HG02973 (cell line): ENCODE measurements at regions not wholly inside any gene's neighbourhood (a gene's known extent, or its start where the extent isn't known, plus 50 kb on each side); places are given as distances from the start of the nearest gene placed in this dataset.

ENCODE experiments used
- ATAC-seq: cut with Tn5 transposase; IDR thresholded peaks from one replicate; pipeline ENCODE4 v1.9.1; 2021; ENCODE audit warnings: moderate library complexity; ENCODE audit not compliant: unreplicated experiment

DNA sequence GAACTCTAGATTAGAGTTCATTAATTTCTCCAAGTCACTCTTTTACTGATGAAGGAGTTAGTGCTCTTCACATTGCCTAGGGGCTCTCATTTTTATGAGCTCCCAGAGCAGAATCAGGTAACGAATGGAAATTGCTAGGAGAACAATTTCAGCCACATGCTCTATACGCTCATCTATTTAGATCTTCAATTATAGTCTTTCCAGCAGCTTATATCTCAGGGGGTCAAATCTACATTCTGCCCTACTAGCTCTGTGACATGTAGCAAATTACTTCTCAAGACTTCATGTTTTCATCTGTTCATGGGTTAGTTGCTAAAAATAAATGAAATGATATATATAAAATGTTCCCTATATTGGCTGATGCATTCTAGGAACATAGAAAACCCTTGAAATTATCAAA, 183.6 kb downstream of the PLPP3 start:
- no peak for ATAC-seq

DNA sequence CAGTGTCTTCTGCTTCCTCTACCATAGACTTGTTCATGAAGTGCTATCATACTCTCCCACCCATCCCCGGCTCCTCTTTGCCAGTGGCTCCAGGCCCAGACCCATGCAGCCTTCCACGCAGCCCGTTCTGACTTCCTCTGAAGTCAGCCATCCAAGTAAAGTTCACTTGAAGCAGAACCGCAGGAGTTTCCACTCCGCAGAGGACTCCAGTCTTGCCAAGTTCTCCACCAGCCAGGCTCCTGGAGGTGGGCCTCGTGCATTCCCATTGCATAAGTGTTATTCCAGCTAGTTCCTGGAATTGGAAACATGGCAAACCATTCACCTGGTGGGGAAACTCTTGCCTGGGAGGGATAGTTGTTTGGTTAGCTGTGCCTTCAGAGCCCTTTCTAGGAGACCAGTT, 185.1 kb downstream of the PLPP3 start:
- no peak for ATAC-seq

DNA sequence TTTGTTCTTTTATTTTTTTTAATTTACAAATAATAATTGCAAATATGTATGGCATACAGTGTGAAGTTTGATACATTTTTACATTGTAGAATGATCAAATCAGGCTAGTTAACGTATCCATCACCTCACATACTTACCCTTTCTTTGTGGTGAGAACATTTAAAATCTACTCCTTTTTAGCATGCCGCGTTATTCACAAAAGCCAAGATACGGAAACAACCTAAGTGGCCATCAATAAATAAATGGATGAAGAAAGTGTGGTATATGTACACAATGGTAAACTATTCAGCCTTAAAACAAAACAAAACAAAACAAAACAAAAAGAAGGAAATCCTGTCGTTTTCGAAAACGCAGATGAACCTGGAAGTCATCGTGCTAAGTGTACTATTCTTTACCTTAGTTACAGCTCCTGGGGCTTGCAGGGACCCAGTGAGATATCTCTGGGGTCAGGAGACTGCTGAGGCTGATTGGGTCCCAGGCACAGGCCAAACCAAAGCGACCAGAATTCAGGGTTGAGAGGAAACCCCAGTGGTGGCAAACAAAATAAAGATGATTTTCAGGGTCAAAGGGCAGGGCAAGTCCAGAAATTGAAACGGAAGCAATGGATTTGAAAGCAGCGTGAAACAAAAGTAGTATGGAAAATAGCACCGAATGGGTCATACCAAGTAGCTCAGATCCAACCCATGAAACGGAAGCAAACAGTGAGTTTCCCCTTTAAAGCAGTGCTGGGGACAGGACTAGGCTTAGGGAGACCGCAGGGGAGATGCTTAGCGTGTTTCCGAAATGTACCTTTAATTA, 188.2 kb downstream of the PLPP3 start:
- no peak for ATAC-seq

DNA sequence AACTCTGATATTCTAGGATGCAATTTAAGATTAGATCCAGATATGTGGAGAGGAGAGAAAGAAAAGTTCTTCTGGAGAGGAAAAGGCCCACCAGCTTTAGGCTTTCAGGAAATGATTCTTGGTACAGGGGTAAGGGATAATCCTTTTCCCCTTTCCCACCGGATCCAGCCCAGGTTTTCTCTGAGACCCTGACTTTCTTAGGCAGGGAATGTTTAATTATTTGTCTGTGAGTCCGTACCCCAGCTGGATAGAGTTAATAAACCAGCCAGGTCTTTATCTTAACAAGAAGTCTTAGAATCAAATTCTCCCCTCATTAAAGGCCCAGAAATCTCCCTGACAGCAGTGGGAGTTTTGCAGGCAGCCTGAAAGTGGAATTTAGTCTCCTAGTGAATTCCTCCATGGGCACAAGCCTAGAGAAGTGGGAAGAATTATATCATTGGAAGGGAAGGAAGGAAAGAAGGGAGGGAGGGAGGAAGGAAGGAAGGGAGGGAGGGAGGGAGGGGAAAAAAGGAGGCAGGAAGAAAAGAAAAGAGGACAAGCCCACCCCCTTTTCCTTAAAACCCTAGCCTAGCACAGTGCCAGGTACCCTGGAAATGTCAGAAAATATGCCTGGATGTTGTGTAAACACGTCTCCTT, 189.0 kb downstream of the PLPP3 start:
- ATAC-seq = no peak

DNA sequence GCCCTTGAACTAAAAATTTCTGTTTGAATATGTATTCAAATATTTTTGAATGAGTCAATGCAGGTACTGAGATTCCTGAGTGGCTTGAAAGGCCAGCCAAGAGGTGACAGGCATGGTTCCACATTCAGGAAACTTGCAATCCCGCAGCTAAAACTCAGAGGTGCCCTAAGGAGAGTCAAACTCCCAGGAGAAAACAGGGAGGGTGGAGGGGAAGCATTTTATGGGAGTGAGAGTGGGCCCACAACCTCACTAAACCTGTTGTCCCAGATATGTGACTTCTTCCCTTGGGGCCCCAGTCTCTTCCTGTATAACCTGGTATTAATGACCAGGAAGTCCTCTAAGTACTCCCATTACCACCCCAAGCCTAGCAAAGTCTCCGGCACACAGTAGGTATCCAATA, 189.6 kb downstream of the PLPP3 start:
- no peak for ATAC-seq

DNA sequence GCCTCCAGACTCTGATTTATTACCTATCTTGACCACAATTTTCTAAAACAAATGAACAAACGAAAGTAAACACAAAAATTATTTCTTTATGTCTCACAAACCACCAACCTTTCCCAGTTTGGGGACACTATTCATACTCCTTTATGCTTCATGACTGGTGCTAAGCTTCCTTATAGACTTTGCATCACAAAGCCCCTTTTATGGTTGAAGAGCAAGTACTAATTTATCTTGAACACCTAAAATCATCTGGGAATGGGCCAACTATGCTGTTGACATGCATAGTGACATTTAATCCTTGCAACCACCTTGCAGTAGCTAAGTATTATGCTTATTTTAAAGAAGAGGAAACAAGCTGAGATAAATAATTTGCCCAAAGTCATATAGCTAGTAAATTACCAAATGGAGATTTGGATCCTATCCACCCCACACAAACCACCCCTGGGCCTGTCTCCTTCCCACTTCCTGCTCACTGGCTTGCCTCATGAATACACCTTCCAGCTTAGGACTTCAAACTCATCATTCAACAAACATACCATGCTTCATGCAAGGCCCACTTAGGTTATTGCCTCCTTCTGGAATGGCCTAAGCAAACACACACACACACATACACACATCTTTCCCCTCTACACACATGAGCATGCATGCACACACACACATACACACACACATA, 192.2 kb downstream of the PLPP3 start:
- ATAC-seq = no peak

DNA sequence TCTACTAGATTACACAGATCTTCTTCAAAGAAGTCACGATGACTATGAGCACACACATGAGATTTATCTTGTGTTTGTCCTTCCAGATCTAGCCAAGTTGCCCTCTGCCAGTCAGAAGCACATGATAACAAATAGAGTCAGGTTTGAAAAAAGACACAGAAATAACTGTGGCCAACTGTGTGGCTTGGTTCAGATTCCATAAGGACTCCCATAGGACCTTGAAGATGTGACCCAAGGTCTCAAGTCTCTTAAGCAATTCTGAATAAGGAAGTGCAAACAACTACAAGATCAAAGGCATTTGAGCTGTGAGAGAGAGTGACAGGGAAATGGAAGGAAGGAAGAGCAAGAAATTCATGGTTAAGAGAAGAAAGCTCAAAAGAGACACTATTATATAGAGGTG, 194.0 kb downstream of the PLPP3 start:
- ATAC-seq = no peak

DNA sequence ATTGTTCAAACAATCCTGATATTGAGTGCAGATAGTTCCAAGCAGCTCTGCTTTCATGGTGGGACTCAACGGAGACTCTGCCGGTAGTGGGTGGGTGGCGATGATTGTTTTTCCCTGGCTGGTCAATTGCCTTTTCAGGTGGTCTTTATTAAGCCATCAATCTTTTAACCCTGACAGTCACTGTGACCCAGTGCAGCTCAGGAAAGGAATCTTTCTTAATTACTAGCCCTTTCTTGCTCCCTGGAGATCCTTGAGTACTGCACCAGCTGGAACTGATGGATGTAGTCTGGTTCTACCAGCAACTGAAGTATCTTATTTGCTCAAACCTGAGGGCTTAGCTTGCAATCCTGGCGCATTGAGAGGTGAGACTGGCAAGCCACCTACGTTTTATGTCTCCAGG, 196.4 kb downstream of the PLPP3 start:
- no peak for ATAC-seq

DNA sequence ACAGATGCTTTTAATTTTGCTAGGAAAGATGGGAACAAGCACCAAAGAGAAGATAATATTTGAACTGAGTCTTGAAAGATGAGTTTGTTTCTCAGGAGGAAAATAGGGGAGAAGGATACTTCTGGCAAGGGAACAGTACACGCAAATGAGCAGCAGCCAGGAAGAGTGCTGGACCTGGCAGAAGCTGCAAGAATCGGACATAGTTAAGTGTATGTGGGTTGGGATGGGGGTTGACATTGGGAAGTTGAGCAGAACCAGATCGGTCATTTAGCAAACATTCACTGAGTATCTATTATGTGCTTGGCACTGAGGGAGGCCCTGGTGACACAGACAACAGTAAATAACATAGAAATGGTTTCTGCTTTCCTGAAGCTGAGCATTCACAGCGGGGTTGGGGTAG, 198.8 kb downstream of the PLPP3 start:
- ATAC-seq = no peak

DNA sequence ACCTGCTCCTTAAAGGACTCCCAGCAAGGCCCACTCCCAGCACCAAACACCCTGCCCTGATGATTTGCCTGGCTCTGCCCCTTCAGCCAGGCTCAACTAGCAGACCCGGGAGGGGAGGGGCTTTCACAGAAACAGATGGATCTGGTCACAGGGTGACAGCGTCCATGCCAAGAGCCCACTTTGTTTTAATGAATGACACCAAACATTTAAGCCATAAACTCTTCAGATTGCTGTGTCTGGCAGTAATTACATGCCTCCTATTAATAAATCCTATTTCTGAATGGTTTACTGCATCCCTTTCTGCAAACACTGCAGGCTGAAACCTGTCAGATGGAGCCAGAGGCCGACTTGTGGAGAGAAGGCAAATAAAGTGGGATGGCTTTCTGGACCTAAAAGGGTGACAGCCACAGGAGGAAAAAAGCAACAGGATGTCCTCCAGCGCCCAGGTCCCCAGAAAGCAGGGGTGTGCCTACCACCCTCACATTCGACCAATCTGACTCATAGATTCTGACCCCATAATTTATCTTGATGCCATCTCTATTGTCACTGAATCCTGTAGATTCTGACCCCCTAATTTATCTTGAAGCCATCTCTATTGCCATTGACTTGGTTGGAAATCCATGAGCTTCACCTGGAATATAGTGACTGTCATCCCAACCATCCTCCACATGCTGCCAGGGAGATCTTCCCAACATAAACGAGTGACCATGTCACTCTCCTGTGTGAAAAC, 200.9 kb downstream of the PLPP3 start:
- ATAC-seq = no peak

DNA sequence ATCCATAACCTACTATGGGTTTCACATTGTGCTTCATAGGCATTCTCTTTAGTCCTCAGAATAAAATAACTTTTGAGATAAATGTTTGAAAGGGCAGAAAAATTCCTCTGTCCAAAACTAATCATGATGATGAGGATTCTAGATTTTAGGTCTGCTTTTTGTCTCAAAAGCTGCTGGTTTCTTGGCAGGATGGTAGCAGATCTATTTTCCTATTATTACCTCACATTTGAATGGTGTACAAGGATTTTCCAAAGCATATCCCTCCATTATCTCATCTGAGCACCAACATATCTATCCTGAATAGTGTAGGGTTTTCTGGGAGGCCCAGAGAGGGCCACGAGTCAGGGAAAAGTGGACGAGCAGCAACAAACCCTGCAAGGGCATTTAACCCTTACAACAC, 201.9 kb downstream of the PLPP3 start:
- no peak for ATAC-seq

DNA sequence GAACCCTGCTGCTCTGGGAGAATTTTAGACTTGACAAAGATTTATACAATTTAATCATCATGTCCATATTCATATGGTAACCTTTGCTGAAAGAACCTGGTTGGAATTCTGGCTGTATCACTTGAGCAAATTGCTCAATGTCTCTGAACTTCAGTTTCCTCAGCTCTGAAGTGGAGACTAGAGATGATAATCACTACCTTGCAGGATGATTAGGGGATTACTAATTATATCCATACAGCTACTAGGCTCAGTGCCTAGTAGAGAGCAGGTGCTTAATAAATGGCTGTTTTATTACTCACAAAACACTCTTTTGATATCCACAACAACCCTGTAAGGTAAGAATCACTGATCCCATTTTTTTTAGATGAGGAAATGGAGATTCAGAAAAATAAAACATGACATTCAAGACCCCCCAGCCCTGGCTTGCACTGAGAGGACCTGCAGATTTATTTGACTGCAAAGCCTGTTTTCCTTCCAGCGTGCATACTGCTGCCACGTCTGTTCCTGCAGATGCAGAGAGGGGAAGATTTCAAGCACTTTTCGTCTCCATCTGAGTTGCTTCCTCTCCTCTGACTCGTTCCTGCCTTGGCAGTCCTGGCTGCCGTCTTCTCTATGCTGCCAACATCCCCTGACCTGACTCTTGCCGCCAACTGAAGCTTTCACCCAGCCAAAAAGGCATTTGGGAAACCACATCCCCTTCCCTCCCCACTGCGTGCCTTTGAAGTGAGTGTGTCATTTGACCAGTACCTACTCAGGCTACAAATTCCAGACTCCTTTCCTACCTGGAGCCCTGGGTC, 203.0 kb downstream of the PLPP3 start:
- ATAC-seq = no peak

DNA sequence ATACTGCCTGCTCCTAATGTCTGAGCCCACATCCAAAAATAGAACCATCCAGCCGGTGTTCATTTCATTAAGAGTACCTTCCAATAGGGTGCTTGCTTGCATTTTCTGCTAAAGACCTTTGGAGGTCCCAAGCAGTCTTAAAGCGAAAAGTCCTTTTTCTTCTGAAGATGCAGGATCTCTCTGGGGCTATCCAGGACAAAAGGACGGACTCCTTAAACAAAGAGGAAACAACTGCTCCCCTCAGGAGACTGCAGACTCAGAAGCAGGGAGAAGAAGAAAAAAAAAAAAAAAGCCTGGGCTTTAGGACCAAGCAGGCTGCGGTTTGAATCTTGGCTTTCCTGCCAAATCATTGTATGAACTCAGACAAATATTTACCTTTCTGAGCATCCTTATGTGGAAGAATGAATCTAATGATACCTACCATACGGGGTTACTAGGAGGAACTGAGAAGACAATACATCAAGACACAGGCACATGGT, 204.0 kb downstream of the PLPP3 start:
- ATAC-seq = no peak

DNA sequence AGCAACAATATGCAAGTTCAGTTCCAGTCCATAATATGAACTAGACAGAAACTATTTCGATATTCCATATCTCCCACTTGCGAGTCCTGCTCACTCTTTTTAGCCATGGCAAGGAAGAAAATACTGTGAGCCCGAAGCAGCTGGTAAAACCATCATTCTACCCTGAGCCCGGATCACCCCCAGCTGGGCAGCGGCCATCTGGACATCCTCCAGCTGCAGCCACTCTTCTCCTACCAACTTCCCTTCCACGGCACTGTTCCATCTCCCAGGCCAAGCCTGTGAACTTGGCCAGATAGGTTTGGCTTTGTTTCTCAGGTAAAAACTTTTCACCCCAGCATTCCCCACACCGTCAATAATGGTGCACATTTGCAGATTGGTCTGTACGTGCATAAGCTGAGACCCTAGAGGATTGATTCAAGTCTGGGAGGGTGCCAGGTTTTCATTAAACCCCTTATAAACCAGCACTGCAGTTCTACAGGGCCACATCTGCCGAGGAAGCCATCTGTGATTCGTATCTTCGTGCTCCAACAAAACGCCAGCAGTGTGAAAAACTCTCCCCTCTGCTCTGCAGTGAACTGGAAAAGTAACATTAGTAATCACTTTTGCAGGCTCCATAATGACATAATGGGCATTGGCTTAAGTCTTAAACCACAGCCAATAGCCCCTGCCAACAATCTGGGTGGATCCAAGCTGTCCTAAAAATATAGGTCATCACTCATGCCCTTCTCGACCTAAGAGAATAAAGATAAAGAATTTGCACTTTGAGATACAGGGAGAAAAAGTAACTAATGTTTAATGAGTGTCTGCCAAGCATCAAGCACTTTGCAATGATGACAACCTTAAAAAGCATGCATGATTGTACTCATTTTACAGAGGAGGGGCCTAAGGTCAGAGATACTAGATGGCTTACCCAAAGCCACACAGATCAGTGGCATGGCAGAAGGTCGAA, 205.1 kb downstream of the PLPP3 start:
- ATAC-seq = no peak

DNA sequence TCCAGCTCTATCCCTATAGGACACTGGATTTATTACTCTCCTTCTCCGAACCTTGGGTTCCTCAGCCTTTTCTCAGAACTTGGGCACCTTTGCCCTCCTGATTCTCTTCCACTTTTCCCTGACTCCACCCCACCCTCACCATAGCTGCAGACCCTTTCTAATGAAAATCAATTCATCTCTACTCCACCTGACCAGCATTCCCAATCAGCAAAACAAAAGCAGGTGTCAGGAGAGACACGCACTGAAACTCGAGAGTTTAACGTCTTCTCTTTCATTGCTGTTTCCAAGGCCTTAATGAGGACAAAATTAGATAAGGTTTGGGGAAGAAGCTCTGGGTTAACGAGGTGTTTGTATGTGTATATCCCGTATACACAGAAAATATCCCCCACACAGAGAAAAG, 208.8 kb downstream of the PLPP3 start:
- ATAC-seq = no peak

DNA sequence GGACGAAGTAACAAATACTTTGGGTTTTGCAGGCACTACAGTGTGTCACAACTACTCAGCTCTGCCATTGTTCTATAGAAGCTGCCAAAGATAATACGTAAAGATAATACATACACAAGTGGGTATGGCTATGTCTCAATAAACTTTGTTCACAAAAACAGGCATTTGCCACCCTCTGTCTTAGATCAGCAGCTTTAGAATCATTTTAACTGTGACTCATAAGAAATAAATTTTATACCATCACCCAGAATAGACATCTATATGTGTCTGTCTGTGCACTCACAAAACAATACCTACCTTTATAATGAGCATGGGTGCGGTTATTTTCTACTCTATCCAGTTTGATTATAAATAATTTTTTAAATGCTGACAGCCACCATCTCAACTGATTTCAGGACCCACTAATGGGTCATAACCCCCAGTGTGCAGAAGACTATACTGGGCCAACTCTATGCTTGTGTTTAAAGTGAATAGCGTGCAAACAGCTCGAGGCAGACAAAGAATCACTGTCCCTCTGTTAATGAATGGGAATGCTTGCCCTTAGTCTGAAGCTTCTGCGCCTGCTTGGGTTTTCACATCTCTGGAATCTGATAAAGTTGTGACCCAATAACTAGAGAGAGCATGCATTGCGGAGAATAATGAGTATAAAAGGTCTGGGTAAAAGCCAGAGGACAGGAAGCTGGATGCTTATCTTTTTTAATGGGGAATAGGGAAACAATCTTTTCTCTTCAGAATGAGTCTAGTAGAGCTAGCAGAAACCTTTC, 216.2 kb downstream of the PLPP3 start:
- ATAC-seq = no peak

DNA sequence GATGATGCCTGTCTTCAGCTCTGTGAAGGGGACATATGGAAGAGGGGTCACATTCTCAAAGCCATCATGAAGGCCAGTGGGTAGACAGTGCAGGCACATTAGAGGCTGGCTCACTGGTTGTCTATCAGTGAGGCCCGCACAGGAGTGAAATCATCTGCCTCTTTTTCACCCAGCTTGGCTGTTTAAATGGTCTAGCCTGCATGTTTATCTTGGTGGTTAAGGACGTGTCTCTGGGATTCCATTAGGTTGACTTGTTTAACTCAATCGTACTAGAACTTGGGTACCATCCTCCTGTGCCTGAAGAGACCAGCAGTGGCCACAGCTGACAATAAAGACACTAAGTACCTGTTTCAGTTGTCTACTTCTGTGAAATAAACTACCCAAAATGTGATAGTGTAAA, 219.3 kb downstream of the PLPP3 start:
- no peak for ATAC-seq

DNA sequence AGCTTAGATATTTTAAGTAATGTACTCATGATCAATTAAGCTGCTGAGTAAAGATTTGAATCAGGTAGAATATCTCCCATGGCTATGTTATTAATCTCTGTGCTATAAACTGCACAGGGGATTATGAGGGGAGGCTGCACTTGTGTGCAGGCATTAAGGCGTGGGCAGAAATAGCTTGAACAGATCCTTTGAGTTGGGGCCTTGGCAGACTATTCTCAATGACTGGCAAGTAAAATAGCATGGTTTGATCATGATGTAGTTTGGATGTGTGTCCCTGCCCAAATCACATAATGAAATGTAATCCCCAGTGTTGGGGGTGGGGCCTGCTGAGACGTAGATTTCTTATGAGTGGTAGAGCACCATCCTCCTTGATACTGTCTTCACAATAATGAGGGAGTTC, 220.3 kb downstream of the PLPP3 start:
- no peak for ATAC-seq
